BLaER1 treated with 17β-estradiol and CSF1 and Interleukin-3, amounts not matched to agents 10 nM and 100 nM (cell line): ENCODE measurements at regions not wholly inside any gene's neighbourhood (a gene's known extent, or its start where the extent isn't known, plus 50 kb on each side); places are given as distances from the start of the nearest gene placed in this dataset.

ENCODE experiments used
- H3K27ac ChIP-seq, 11 experiments: shearing (Covaris generic); formaldehyde crosslinking; 2 replicates each; pipeline ENCODE4 v1.8.1; 2022
- H3K27me3 ChIP-seq, 11 experiments: shearing (Covaris generic); formaldehyde crosslinking; 2 replicates each; pipeline ENCODE4 v1.8.1; 2022
- H3K36me3 ChIP-seq, 11 experiments: shearing (Covaris generic); formaldehyde crosslinking; 2 replicates each; pipeline ENCODE4 v1.8.1; 2022
- H3K4me1 ChIP-seq, 10 experiments: shearing (Covaris generic); formaldehyde crosslinking; 2 replicates each; pipeline ENCODE4 v1.8.1; 2022
- H3K4me2 ChIP-seq, 11 experiments: shearing (Covaris generic); formaldehyde crosslinking; 2 replicates each; pipeline ENCODE4 v1.8.1; 2022
- H3K4me3 ChIP-seq, 10 experiments: shearing (Covaris generic); formaldehyde crosslinking; 2 replicates each; pipeline ENCODE4 v1.8.1; 2022
- H3K9ac ChIP-seq, 11 experiments: shearing (Covaris generic); formaldehyde crosslinking; 2 replicates each; pipeline ENCODE4 v1.8.1; 2022
- H3K9me3 ChIP-seq, 11 experiments: shearing (Covaris generic); formaldehyde crosslinking; replicated peaks in 1 of 11; 2 replicates each; pipeline ENCODE4 v1.8.1; 2022
- H4K20me1 ChIP-seq, 11 experiments: shearing (Covaris generic); formaldehyde crosslinking; 2 replicates each; pipeline ENCODE4 v1.8.1; 2022
- Cebpa-rat ChIP-seq, 11 experiments: shearing (Covaris generic); IDR thresholded peaks; 2 replicates each; pipeline ENCODE4 v1.8.1; 2022

DNA sequence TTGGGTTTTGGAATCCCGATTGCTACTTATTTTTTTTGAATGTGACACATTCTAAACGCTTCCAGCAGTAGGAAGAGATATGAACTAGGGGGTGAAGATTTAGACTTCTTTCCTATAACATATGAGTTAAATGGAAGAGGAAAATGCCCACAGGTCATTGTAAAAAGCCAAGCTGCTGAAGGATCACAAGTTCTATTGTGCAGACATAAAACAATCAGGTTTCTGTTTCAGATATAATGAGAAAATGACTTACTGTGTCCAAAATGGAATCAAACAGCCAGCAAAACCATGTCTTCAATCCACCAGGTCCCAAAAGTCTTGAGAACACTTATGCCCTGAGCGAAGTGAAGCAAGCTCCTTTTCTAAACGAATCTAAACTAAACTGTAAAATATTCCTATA, 157.0 kb upstream of the SOX9 start:
- peaks cover 0 to 14% (median 9%) of the 10 kb centered on the region in 11 experiments; a peak in 14 of 22 replicates for H3K9me3 ChIP-seq
- H3K4me3 ChIP-seq, result no peak overlapping the region
- no peaks in the 10 kb centered on the region for H3K36me3 ChIP-seq
- no peaks in the 10 kb centered on the region for H3K4me1 ChIP-seq
- no peak overlapping the region for H3K4me2 ChIP-seq
- no peak overlapping the region for H3K9ac ChIP-seq
- H4K20me1 ChIP-seq, result no peaks in the 10 kb centered on the region
- no peak for TF ChIP-seq Cebpa-rat (IDR thresholded peaks at IDR 0.05)
- no peak overlapping the region for H3K27ac ChIP-seq
- no peaks in the 10 kb centered on the region for H3K27me3 ChIP-seq

DNA sequence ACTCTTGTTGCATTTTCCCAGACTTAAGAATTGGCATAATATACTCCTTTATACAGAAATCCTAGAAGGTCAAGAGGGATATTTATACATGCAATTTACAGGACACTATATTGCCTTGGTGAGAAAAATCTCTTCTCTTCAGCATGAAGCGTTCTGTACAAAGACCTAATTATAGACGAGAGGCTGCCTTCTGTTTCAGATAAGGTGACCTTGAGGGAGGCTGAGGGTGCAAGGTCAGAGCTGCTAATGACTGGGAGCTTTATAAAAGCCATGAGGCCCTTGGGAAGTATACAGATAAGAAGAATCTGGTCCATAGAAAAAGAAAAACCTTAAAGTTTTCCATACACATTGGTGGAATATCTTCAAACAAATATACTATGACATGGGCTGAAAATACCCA, 156.3 kb upstream of the SOX9 start:
- Histone ChIP-seq H3K27ac (no peak overlapping the region), H3K27me3 (no peaks in the 10 kb centered on the region), H3K9ac (no peak overlapping the region), H3K4me2 (no peak overlapping the region), H3K36me3 (no peaks in the 10 kb centered on the region), H4K20me1 (no peaks in the 10 kb centered on the region), H3K9me3 (peaks cover 0 to 14% (median 9%) of the 10 kb centered on the region in 11 experiments; a peak in 14 of 22 replicates), H3K4me1 (no peaks in the 10 kb centered on the region), H3K4me3 (no peak overlapping the region)
- TF ChIP-seq Cebpa-rat (IDR thresholded peaks at IDR 0.05), result no peak

DNA sequence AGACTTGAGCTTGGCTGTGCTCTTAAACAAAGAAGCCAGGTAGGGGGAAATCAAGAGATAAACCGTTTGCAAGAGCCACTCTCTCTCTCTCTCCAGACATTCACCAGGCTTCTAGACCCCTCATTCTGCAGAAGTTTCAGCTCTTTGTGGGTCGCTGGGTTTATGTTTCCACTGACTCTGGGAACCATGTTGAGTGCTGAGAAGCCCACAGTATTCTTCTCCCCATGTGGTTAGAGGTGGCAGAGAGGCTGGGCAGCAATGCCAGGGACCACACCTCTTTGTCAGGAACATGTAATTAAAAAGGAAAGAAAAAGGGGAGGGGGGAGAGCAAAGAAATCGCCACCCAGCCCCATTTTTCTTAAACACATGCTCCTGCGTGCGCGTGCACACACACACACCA, 154.8 kb upstream of the SOX9 start:
- Histone ChIP-seq H3K9ac (no peak overlapping the region), H3K27me3 (no peaks in the 10 kb centered on the region), H3K9me3 (peaks cover 0 to 3% (median 0%) of the 10 kb centered on the region in 11 experiments; a peak in 4 of 22 replicates), H3K4me1 (no peaks in the 10 kb centered on the region), H4K20me1 (no peaks in the 10 kb centered on the region), H3K27ac (no peak overlapping the region), H3K4me2 (no peak overlapping the region), H3K36me3 (no peaks in the 10 kb centered on the region), H3K4me3 (no peak overlapping the region)
- TF ChIP-seq Cebpa-rat (IDR thresholded peaks at IDR 0.05), result no peak

DNA sequence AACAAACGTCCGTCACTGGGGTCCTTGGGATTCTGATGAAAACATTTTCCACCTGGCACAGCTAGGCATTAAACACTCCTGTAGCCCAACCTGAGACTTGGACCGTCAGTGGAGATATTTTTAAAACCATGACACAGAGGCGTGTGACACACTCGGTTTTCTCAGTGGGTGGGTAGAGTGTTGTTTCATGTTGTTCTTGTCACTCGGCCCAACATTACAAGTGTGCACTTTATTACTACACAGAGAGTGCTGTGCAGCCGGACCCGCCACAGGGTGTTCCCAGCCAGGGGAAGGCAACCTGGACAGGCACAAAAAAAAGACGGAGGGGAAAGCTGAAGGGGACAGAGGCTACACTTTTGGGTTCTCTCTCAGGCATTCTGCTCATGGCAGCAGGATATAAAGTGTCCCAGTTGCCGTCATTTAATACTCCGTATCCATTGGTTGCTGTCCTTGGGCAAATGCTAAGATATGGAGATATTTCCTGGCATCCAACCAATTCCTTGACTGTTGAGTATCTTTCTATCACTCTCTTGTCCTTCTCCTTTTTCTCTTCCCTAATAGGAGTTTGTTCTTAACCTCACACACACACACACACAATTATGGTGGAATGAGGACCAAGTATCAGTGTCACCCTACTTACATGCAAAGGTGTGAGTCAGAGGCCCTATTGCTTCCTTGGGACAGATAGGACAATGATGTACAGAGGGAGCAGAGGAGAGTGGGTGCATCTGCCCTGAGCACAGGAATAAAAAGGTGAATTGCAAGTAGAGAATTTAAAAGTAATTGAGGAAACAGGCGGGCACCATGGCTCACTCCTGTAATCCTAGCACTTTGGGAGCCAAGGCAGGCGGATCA, 154.1 kb upstream of the SOX9 start:
- Histone ChIP-seq H3K36me3 (no peaks in the 10 kb centered on the region), H4K20me1 (no peaks in the 10 kb centered on the region)
- no peak for TF ChIP-seq Cebpa-rat (IDR thresholded peaks at IDR 0.05)

DNA sequence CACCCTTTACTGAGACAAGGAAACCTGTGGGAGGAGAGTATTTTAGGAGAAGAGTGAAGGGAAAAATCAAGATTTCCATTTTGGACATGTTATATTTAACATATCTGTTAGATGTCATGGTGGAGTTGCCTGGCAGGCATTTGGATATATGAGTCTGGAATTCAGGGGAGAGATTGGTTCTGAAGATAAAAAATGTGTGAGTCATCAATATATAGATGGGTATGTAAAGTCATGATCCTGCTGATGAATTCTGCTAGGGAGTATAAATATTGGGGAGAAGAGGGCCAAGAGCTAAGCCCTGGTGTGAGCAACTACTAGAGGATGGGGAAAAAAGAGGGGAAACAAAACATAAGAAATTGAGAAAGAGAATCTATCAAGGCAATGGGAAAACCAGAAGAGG, 151.3 kb upstream of the SOX9 start:
- H3K4me1 ChIP-seq, result no peaks in the 10 kb centered on the region
- H4K20me1 ChIP-seq, result no peaks in the 10 kb centered on the region
- H3K4me3 ChIP-seq, result no peak overlapping the region
- H3K9me3 ChIP-seq, result no peaks in the 10 kb centered on the region
- H3K4me2 ChIP-seq, result no peak overlapping the region
- H3K36me3 ChIP-seq, result no peaks in the 10 kb centered on the region
- no peak overlapping the region for H3K9ac ChIP-seq
- no peak for TF ChIP-seq Cebpa-rat (IDR thresholded peaks at IDR 0.05)
- no peaks in the 10 kb centered on the region for H3K27me3 ChIP-seq
- H3K27ac ChIP-seq, result no peak overlapping the region

More for the DNA sequence above, 154.1 kb upstream of the SOX9 start:
- no peaks in the 10 kb centered on the region for H3K27me3 ChIP-seq
- H3K4me2 ChIP-seq, result no peak overlapping the region
- H3K4me3 ChIP-seq, result no peak overlapping the region
- H3K4me1 ChIP-seq, result no peaks in the 10 kb centered on the region
- H3K9me3 ChIP-seq, result no peaks in the 10 kb centered on the region
- no peak overlapping the region for H3K27ac ChIP-seq
- H3K9ac ChIP-seq, result no peak overlapping the region

DNA sequence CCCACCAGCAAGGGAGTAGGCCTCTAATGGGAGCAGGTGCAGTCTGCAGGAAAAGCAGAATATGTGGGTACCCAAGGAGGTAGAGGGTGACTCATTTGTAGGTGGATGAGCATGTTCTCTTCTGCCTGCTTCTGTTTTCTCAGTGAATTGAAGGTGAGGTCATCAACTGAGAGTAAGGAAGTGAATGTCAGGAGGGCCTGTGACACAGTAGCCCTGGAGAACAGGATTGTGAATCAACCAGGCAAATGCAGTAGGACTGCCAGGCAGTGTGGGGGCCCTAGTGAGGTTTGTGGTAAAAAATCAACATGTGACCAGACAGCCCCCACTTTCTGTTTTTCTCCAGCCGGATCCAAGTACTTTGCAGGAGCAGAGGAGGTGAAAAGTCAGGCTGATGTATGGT, 150.5 kb upstream of the SOX9 start:
- Histone ChIP-seq H3K9me3 (no peaks in the 10 kb centered on the region), H3K4me3 (no peak overlapping the region), H3K36me3 (no peaks in the 10 kb centered on the region), H4K20me1 (no peaks in the 10 kb centered on the region), H3K9ac (no peak overlapping the region), H3K27me3 (no peaks in the 10 kb centered on the region), H3K4me2 (no peak overlapping the region; a peak in 1 of 22 replicates), H3K27ac (no peak overlapping the region), H3K4me1 (peaks cover 0 to under 1% (median 0%) of the 10 kb centered on the region in 10 experiments; a peak in 2 of 20 replicates)
- no peak for TF ChIP-seq Cebpa-rat (IDR thresholded peaks at IDR 0.05)

DNA sequence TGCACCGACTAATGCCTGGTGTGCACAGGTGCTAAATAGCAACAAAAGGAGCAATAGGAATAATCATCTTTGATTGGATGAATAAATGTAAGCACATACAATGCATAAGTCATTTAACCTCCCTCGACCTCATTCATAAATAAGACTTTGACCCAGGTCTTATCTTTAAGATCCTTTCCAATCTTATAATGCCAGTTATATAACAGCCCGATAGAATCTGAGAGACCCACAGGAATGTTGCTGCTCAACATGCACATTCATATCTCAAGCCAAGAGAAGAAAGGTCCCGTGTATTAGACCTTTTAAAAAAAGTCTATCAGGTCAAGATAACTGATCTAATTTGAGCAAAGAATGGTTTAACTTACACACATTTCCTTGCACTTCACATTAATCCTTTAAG, 146.8 kb upstream of the SOX9 start:
- Histone ChIP-seq H3K9me3 (peaks cover 0 to 10% (median 7%) of the 10 kb centered on the region in 11 experiments; a peak in 8 of 22 replicates), H3K36me3 (no peaks in the 10 kb centered on the region), H4K20me1 (no peaks in the 10 kb centered on the region), H3K4me3 (no peak overlapping the region), H3K9ac (no peak overlapping the region), H3K4me1 (peaks cover 0 to 15% (median 0%) of the 10 kb centered on the region in 10 experiments; a peak in 3 of 20 replicates), H3K4me2 (no peak overlapping the region), H3K27me3 (no peaks in the 10 kb centered on the region), H3K27ac (no peak overlapping the region)
- no peak for TF ChIP-seq Cebpa-rat (IDR thresholded peaks at IDR 0.05)

DNA sequence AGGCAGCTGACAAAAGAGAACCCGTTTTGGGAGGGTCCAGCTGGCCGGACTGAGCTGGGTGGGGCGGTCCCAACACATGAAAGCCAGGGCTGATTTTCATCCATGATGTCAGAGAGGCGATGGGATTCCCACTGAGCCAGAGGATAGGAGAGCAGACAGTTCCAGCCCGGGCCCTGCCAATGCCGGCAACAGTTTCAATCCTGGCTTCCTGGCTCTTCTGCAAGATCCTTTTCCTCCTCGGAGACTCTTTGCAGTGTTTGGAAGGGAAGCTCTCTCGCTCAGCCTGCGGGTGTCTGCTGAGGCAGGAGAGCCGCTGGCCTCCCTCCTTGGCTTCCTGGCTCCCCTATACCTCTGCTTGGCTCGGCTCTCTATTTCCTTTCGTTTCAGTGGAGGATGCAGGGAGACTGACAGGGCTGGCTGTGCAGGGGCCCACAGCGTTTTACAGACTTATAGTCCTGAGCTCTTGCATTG, 145.5 kb upstream of the SOX9 start:
- no peak for TF ChIP-seq Cebpa-rat (IDR thresholded peaks at IDR 0.05)
- peak overlapping the region in 2 of 11 experiments; percentile 34 to 51; a peak in 3 of 22 replicates for H3K4me2 ChIP-seq
- H3K4me3 ChIP-seq, result no peak overlapping the region
- no peaks in the 10 kb centered on the region for H3K36me3 ChIP-seq
- no peaks in the 10 kb centered on the region for H3K27me3 ChIP-seq
- no peak overlapping the region for H3K27ac ChIP-seq
- H4K20me1 ChIP-seq, result no peaks in the 10 kb centered on the region
- peaks cover 0 to 15% (median 0%) of the 10 kb centered on the region in 10 experiments; a peak in 3 of 20 replicates for H3K4me1 ChIP-seq
- no peak overlapping the region for H3K9ac ChIP-seq
- H3K9me3 ChIP-seq, result peaks cover 0 to 16% (median 10%) of the 10 kb centered on the region in 11 experiments; a peak in 8 of 22 replicates

DNA sequence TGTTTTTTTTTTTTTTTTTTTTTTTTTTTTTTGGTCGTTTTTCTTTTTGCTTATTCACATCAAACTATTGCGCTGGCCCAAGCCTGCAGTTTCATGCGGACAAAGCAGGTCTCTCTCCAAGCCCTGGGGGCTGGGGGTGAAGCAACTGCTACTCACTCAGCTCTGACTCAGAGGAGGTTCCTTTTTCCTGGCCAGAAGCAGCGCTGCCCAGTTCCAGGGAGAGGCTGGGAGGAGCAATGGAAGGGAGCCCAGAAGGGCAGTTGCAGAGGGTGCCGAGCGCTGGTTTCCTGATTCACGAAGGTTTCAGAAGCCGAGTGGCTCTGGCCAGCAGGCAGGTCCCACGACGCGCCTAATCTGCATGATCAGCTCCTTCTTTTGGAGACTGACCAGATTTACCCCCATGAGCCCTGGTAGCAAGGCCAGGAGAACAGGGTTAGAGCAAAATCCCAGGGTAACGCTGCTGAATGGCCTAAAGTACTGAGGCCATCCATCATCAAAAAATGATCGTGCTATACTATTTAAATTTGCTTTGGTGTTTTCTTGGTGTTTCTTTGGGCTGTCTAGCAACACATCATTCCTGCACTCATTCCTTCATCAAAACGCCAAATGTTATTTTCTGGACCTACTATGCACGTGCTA, 144.7 kb upstream of the SOX9 start:
- Histone ChIP-seq H3K9ac (no peak overlapping the region), H3K27ac (no peak overlapping the region), H4K20me1 (no peaks in the 10 kb centered on the region), H3K9me3 (peaks cover 0 to 16% (median 10%) of the 10 kb centered on the region in 11 experiments; a peak in 8 of 22 replicates), H3K4me1 (peaks cover 0 to 15% (median 0%) of the 10 kb centered on the region in 10 experiments; a peak in 3 of 20 replicates), H3K27me3 (no peaks in the 10 kb centered on the region), H3K4me3 (no peak overlapping the region), H3K36me3 (no peaks in the 10 kb centered on the region), H3K4me2 (peak overlapping the region in 2 of 11 experiments; percentile 15 to 51; a peak in 2 of 22 replicates)
- no peak for TF ChIP-seq Cebpa-rat (IDR thresholded peaks at IDR 0.05)
